Spleen (tissue), 7 donors: ENCODE measurements at regions not wholly inside any gene's neighbourhood (a gene's known extent, or its start where the extent isn't known, plus 50 kb on each side); places are given as distances from the start of the nearest gene placed in this dataset.

ENCODE experiments used
- CTCF ChIP-seq, 11 experiments: fragments of 200-600 bp in 7 of 11; fragments of 450-650 bp in 4 of 11; sonication (generic) in 4 of 11; IDR thresholded peaks in 8 of 11; conservative IDR thresholded peaks in 3 of 11; 1 replicate in 7 of 11; 2 replicates in 4 of 11; pipeline versions ENCODE4 v1.4.0 to v1.8.0; 2016 to 2021; ENCODE audit warnings: antibody characterized with exemption in 11 of 11, inconsistent platforms in 4 of 11, mild to moderate bottlenecking in 1 of 11
- POLR2AphosphoS5 ChIP-seq, 3 donors: sonication (generic); formaldehyde crosslinking; IDR thresholded peaks; one replicate each; pipeline ENCODE4 v1.5.1; 2017; ENCODE audit warnings: antibody characterized with exemption in 3 of 3
- donor health status: DM: no; HTN: no; CAD: no; lungs with moderate emphysema.
- donor health status: DM: no; HTN: no; CAD: no.
- donor health status: DM: no; HTN: no; CAD: no.

GRCh38 chr1:168379104-168379860 is 98.6 kb downstream of the TBX19 start:
- TF ChIP-seq CTCF (IDR thresholded peaks at IDR 0.05 in 8 of 11, conservative IDR thresholded peaks at IDR 0.05 in 3 of 11): no peak
- no peak for TF ChIP-seq POLR2AphosphoS5 (IDR thresholded peaks at IDR 0.05)
